Activated CD4-positive, alpha-beta T cell treated with anti-CD3 and anti-CD28 coated beads, Interleukin-2, amount 10 ng/mL, durations not matched to agents 24 days and 14 days (primary cell): ENCODE measurements at regions not wholly inside any gene's neighbourhood (a gene's known extent, or its start where the extent isn't known, plus 50 kb on each side); places are given as distances from the start of the nearest gene placed in this dataset.

Experiments
- DNase-seq: peaks from one replicate; pipeline ENCODE4 v3.0.0; 2022
- H3K27ac Mint-ChIP-seq: one replicate; pipeline ENCODE4 v1.8.0; 2022; ENCODE audit warnings: mild to moderate bottlenecking, mixed read lengths
- H3K27me3 Mint-ChIP-seq: one replicate; pipeline ENCODE4 v1.8.0; 2022; ENCODE audit warnings: mixed read lengths
- H3K36me3 Mint-ChIP-seq: one replicate; pipeline ENCODE4 v1.8.0; 2022; ENCODE audit warnings: low read depth, mild to moderate bottlenecking, mixed read lengths
- H3K4me1 Mint-ChIP-seq: one replicate; pipeline ENCODE4 v1.8.0; 2021; ENCODE audit warnings: mixed read lengths
- H3K4me3 Mint-ChIP-seq: one replicate; pipeline ENCODE4 v1.8.0; 2022; ENCODE audit warnings: mild to moderate bottlenecking, moderate library complexity, mixed read lengths
- H3K9me3 Mint-ChIP-seq: one replicate; pipeline ENCODE4 v1.8.0; 2021; ENCODE audit warnings: mixed read lengths
- intact Hi-C: fragments of 100-400 bp; cut with micrococcal nuclease; formaldehyde crosslinking; loops from one replicate; pipeline ENCODE4 v1.15.1; 2023

GRCh38 chr3:18667552-18667951, 242.4 kb upstream of the SATB1 start:
- Mint-ChIP-seq H3K9me3 (peaks cover 32% of the 10 kb centered on the region), H3K4me3 (no peak overlapping the region), H3K4me1 (peaks cover 36% of the 10 kb centered on the region), H3K36me3 (peaks cover 11% of the 10 kb centered on the region), H3K27me3 (no peaks in the 10 kb centered on the region), H3K27ac (no peak overlapping the region)
- intact Hi-C loops: no loop called here
- DNase-seq: peak; percentile 50

GRCh38 chr3:18666655-18667054, 241.5 kb upstream of the SATB1 start:
- no peak overlapping the region for H3K27ac Mint-ChIP-seq
- peaks cover 31% of the 10 kb centered on the region for H3K4me1 Mint-ChIP-seq
- peak; percentile 37 for DNase-seq
- no peak overlapping the region for H3K4me3 Mint-ChIP-seq
- intact Hi-C loops: no loop called here
- H3K9me3 Mint-ChIP-seq: peaks cover 29% of the 10 kb centered on the region
- no peaks in the 10 kb centered on the region for H3K27me3 Mint-ChIP-seq
- peaks cover 12% of the 10 kb centered on the region for H3K36me3 Mint-ChIP-seq

DNA sequence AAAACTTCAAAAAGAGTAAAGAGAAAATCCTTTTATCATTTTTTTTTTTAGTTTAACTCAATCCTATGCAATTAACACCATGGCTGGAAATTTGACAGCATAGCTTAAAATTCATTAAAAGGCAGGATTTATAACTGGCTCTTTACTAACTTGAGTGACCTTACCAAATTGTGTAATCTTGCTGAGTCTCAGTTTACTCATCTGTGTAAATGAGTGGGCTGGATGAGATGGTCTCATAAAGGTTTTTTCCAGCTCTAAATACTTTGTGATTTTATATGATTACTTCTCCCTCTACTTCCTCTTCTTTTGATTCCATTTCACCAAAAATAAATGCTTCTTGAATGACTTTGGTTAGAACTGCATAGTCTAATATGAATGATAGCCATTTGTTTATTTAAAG, 234.9 kb upstream of the SATB1 start:
- Mint-ChIP-seq H3K4me1 (peaks cover 53% of the 10 kb centered on the region), H3K36me3 (peaks cover 15% of the 10 kb centered on the region), H3K27ac (no peak overlapping the region), H3K4me3 (no peak overlapping the region), H3K27me3 (no peaks in the 10 kb centered on the region), H3K9me3 (peaks cover 25% of the 10 kb centered on the region)
- no peak for DNase-seq
- intact Hi-C loops: loop anchor here (1.0 kb wide), 3 partner anchors 10 to 19 kb away; no protein-coding TSS in a partner anchor

DNA sequence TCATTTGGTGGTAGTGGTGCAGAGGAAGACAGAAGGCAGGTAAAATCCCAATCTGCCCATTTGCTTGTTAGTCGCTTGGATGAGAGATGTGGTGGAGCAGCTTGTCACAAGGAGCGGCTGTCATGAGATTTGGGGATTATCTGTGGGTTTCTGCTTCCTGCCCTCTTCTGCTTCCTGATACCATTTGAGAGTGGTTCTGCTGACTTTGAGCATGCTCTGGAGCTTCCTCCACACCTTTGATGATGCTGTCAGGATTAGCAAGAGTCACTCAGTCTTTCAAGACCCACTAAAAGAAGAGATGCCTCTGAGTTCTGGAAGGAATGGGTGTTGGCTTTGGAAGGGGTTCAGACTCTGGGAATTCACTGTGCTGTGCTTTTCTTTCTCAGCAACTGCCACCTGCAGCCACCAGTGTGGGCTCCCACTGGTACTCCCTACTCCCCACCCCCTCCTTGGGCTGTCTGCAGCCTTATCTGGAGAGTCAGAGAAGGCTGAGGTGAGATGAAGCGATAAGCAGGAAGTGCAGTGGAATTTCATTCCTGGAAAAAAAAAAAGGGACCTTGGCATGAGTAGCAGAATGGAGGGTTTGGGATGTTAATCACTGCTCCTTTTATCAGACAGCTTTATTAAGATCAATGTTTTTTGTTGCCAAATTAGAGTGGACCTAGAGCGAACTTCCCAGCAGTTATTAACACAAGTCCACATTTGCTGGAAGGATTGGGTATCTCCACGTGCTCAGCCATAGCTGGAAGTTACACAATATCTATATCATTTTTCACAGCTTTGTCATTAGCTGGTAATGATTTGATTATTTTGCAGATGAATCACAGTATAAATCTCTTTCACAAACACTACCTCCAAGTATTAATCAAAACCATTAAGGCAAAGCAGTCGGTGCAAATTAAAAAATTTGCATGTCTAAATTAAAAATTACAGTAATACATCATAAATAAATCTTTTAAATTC, 233.0 kb upstream of the SATB1 start:
- peak; percentile 79 for DNase-seq
- Mint-ChIP-seq H3K36me3 (peaks cover 14% of the 10 kb centered on the region), H3K4me3 (peak overlapping the region; percentile 58), H3K27ac (peak overlapping the region; percentile 55), H3K4me1 (peaks cover 57% of the 10 kb centered on the region), H3K9me3 (peaks cover 22% of the 10 kb centered on the region), H3K27me3 (no peaks in the 10 kb centered on the region)
- intact Hi-C loops: no loop called here

DNA sequence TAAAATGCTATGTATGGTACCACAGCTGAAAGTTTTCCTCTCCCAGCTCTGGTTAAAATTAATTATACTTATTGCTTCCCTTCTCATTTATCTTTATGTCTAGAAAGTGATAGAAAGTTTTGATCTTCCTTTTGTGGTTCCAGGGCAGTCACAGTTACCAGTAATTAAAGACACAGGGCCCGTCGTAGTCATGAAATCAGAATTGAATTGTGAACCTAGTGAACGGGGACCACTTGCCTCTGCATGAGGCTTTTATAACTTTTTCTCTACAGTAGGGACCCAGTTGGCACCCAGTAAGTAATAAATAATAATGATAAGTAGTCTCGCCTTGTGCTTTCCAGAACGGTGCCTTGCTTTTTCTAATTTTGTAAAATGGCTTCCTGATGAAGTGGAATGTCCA, 231.7 kb upstream of the SATB1 start:
- intact Hi-C loops: no loop called here

DNA sequence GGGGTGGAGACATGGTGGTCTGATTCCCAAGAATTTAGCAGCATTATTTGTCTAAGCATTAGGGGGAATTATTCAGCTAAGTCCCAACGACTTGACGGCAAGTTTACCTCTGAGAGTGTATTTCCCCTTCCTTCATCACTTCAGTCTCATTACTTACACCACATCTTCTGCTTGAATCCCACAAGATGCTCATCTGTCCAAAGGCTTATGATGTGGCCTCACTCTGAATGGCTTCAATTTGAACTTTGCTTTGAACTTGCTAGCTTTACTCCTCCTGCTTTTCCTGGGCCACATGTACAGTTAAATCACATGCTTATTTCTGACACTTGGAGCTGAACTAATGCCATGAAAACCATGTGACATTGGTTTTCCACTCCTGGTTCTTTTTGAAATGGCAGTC, 231.3 kb upstream of the SATB1 start:
- H3K4me1 Mint-ChIP-seq: peaks cover 68% of the 10 kb centered on the region
- peak overlapping the region; percentile 82 for H3K27ac Mint-ChIP-seq
- H3K9me3 Mint-ChIP-seq: peaks cover 20% of the 10 kb centered on the region
- H3K27me3 Mint-ChIP-seq: no peaks in the 10 kb centered on the region
- peak; percentile 63 for DNase-seq
- peak overlapping the region; percentile 51 for H3K4me3 Mint-ChIP-seq
- peaks cover 6% of the 10 kb centered on the region for H3K36me3 Mint-ChIP-seq
- intact Hi-C loops: no loop called here

More for the DNA sequence above, 231.7 kb upstream of the SATB1 start:
- H3K9me3 Mint-ChIP-seq: peaks cover 21% of the 10 kb centered on the region
- H3K4me1 Mint-ChIP-seq: peaks cover 66% of the 10 kb centered on the region
- H3K4me3 Mint-ChIP-seq: peak overlapping the region; percentile 51
- H3K27me3 Mint-ChIP-seq: no peaks in the 10 kb centered on the region
- peak overlapping the region; percentile 82 for H3K27ac Mint-ChIP-seq
- peaks cover 10% of the 10 kb centered on the region for H3K36me3 Mint-ChIP-seq
- peak; percentile 57 for DNase-seq

DNA sequence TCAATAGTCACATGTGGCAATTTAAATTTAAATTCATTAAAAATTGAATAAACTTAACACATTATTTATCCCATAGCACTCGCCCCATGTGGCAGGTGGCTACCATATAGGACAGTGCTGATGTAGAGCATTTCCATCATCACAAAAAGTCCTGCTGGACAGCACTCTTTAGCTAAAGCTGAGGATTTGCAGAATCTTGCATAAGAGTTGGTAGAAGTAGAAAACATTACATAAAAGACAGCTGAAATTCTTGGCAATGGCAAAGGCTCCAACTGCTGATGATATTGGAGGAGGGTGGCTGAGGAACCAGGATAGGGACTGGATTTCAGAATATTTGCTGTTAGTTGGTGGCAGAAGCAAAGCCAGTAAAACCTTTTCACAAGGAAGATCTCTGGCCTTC, 230.7 kb upstream of the SATB1 start:
- Mint-ChIP-seq H3K4me3 (no peak overlapping the region), H3K27ac (peak overlapping the region; percentile 82), H3K27me3 (no peaks in the 10 kb centered on the region), H3K4me1 (peaks cover 66% of the 10 kb centered on the region), H3K9me3 (peaks cover 14% of the 10 kb centered on the region), H3K36me3 (no peaks in the 10 kb centered on the region)
- intact Hi-C loops: no loop called here
- DNase-seq: no peak

DNA sequence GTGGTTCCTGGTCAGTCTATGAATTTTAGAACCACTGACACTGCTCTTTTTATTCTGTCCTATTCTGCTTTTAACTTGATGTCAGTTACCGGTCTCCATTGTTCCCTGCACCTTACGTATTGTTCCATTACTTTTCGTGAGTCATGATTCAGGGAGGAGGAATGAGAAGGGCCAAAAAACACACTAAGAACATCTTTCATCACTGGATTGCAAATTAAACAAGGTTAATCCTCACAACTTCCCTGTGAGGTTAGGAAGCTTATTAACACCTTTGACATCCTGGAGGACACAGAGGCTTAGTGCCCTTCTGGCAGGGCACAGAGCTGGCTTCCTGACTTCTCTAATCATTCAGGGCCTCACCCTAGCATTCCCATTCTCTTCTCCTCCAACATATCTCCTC, 227.6 kb upstream of the SATB1 start:
- no peak overlapping the region for H3K4me3 Mint-ChIP-seq
- peaks cover 72% of the 10 kb centered on the region for H3K4me1 Mint-ChIP-seq
- H3K9me3 Mint-ChIP-seq: peaks cover 18% of the 10 kb centered on the region
- no peak for DNase-seq
- H3K27ac Mint-ChIP-seq: peak overlapping the region; percentile 63
- H3K27me3 Mint-ChIP-seq: no peaks in the 10 kb centered on the region
- intact Hi-C loops: no loop called here
- H3K36me3 Mint-ChIP-seq: no peaks in the 10 kb centered on the region

DNA sequence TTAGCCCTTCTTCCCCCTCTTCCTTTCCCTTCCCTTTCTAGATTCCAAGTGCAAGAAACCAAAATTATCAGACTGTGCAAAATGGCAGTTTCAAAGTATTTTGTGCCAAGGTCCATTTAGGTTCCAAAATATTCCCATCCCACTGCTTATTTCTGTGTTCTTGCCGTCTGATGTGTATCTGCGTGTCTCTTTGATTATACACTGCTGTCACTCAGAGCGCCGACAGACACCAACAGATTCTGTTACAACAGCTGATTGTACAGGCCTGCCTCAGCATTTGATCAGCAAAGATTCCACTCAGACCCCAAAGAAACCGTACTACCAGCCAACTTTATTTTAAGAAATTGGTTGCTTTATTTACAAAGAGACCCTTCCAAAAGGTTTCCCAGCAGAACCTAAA, 225.6 kb upstream of the SATB1 start:
- H3K36me3 Mint-ChIP-seq: peaks cover 7% of the 10 kb centered on the region
- H3K27ac Mint-ChIP-seq: peak overlapping the region; percentile 93
- intact Hi-C loops: loop anchor here (1.0 kb wide), 1 partner anchor 10 kb away; no protein-coding TSS in a partner anchor
- peak overlapping the region; percentile 47 for H3K4me3 Mint-ChIP-seq
- H3K4me1 Mint-ChIP-seq: peaks cover 67% of the 10 kb centered on the region
- peaks cover 19% of the 10 kb centered on the region for H3K9me3 Mint-ChIP-seq
- no peak for DNase-seq
- H3K27me3 Mint-ChIP-seq: no peaks in the 10 kb centered on the region

GRCh38 chr3:18649666-18650363, 224.7 kb upstream of the SATB1 start:
- intact Hi-C loops: loop anchor here (1.0 to 10.0 kb wide), 7 partner anchors 10 to 335 kb away; no protein-coding TSS in a partner anchor
- Mint-ChIP-seq H3K27me3 (no peaks in the 10 kb centered on the region), H3K4me3 (peak overlapping the region; percentile 61), H3K36me3 (peaks cover 10% of the 10 kb centered on the region), H3K9me3 (peaks cover 20% of the 10 kb centered on the region), H3K4me1 (peaks cover 73% of the 10 kb centered on the region), H3K27ac (peak overlapping the region; percentile 93)
- DNase-seq: peak; percentile 89

DNA sequence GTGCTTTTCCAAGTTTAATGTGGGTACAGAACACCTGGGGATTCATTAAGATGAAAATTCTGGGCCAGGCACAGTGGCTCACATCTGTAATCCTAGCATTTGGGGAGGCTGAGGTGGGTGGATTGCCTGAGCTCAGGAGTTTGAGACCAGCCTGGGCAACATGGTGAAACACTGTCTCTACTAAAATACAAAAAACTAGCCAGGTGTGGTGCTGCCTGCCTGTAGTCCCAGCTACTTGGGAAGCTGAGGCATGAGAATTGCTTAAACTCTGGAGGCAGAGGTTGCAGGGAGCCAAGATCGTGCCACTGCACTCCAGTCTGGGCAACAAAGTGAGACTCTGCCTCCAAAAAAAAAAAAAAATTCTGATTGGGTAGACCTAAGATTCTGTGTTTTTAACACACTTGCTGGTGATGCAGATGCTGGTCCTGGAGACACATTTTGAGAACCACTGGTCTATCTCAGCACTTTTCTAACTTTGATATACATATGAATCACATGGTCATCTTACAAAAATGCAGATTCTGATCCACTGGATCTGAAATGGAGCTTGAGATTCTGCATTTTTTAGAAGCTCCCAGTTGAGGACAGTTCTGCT, 223.8 kb upstream of the SATB1 start:
- H3K9me3 Mint-ChIP-seq: peaks cover 21% of the 10 kb centered on the region
- peak overlapping the region; percentile 93 for H3K27ac Mint-ChIP-seq
- H3K27me3 Mint-ChIP-seq: no peaks in the 10 kb centered on the region
- H3K4me1 Mint-ChIP-seq: peaks cover 77% of the 10 kb centered on the region
- peak overlapping the region; percentile 61 for H3K4me3 Mint-ChIP-seq
- peaks cover 10% of the 10 kb centered on the region for H3K36me3 Mint-ChIP-seq
- DNase-seq: peak; percentile 56
- intact Hi-C loops: loop anchor here (1.0 to 10.0 kb wide), 6 partner anchors 30 to 336 kb away; no protein-coding TSS in a partner anchor

DNA sequence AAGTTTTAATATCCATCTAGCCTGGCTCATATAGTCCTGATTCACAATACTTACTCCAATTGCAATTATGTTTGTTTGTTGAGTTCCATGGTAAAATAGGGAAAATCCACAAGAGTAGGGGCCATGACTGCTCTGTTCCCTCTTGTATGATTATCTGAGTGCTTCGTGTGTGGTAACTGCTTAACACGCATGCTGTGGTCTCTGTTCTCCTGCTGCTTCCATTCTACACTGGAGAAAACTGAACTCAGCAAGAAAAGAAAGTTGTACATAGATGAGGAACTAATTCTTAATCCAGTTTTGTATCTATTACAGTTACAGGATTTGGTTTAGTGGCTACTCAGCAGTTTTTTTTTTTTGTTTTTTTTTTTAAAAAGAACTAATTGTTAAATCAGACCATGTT, 223.0 kb upstream of the SATB1 start:
- intact Hi-C loops: loop anchor here (2.0 to 10.0 kb wide), 2 partner anchors 203 to 337 kb away; no protein-coding TSS in a partner anchor
- peaks cover 11% of the 10 kb centered on the region for H3K36me3 Mint-ChIP-seq

DNA sequence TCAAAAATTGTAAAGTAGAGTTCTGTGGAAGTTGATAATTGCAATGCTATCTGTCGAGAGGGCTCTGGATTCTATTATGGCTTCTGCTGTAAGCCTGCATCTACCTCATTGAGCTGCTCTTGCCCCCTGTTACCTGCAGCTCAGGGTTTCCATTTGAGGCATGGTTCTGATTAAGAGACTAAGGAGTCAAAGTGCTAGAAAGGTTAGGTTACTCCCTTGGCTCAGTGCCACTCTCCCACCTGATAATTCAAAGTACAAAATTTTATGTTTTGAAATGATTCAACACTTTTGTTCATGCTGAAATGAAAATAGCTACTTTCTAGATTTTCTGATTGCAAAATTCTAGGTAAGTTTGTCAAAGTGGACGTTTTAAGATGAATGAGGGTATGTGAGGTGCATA, 220.5 kb upstream of the SATB1 start:
- Mint-ChIP-seq H3K27me3 (no peaks in the 10 kb centered on the region), H3K9me3 (peaks cover 34% of the 10 kb centered on the region), H3K4me3 (no peak overlapping the region), H3K4me1 (peaks cover 71% of the 10 kb centered on the region), H3K27ac (peak overlapping the region; percentile 74), H3K36me3 (peaks cover 22% of the 10 kb centered on the region)
- intact Hi-C loops: loop anchor here (1.0 to 10.0 kb wide), 2 partner anchors 68 to 339 kb away; no protein-coding TSS in a partner anchor
- DNase-seq: no peak

More for the DNA sequence above, 223.0 kb upstream of the SATB1 start:
- Mint-ChIP-seq H3K27ac (peak overlapping the region; percentile 93), H3K4me1 (peaks cover 81% of the 10 kb centered on the region), H3K4me3 (no peak overlapping the region), H3K9me3 (peaks cover 22% of the 10 kb centered on the region), H3K27me3 (no peaks in the 10 kb centered on the region)
- DNase-seq: no peak
